Endothelial cell of umbilical vein (primary cell): ENCODE measurements at regions not wholly inside any gene's neighbourhood (a gene's known extent, or its start where the extent isn't known, plus 50 kb on each side); places are given as distances from the start of the nearest gene placed in this dataset.
A peak's percentile ranks its signal among the peaks of the same experiment; 100 is the strongest.

Experiments used
- BruUV-seq: library from RNA; stranded (reverse); fragments of 400-500 nt; replicated peaks from 2 replicates; lab custom pipeline; 2021; lab: Mats Ljungman, UMichigan
- CTCF ChIA-PET: fragments of 300-600, 350-600 bp; sonication (Branson Sonifier 250); formaldehyde crosslinking; loops from one replicate; lab custom pipeline; 2021; ENCODE audit warnings: antibody characterized with exemption, inconsistent platforms; lab: Charles Lee
- POLR2A ChIA-PET: fragments of 300-600, 350-600 bp; sonication (Branson Sonifier 250); formaldehyde crosslinking; loops from one replicate; lab custom pipeline; 2021; ENCODE audit warnings: antibody characterized with exemption, inconsistent platforms; lab: Charles Lee
- DNase-seq: peaks from one replicate; pipeline ENCODE4 v3.0.0-alpha.2; 2011; ENCODE audit warnings: low read depth, low spot score
- FAIRE-seq: peaks from 2 replicates; lab custom pipeline; 2011; peaks lifted over from hg19 to GRCh38; lab: Jason Lieb, UNC
- H2AFZ ChIP-seq: 2 replicates; pipeline ENCODE4 v1.6.0; 2012; ENCODE audit warnings: low read depth, low read length, control low read depth, inconsistent platforms
- H3K27ac ChIP-seq: 2 replicates; pipeline ENCODE4 v1.5.1; 2011; ENCODE audit warnings: low read depth, mild to moderate bottlenecking, control low read depth, low read length, moderate library complexity; ENCODE audit not compliant: insufficient read depth
- H3K27me3 ChIP-seq, 2 experiments: 2 replicates each; pipeline versions ENCODE4 v1.6.0 to v1.6.1; 2011; ENCODE audit warnings: low read length in 2 of 2, mixed read lengths in 1 of 2; ENCODE audit not compliant: control insufficient read depth in 2 of 2, insufficient read depth in 2 of 2
- H3K36me3 ChIP-seq, 2 experiments: 2 replicates in 1 of 2; 3 replicates in 1 of 2; pipeline ENCODE4 v1.5.1; 2011; ENCODE audit warnings: low read length in 2 of 2, mild to moderate bottlenecking in 1 of 2, moderate library complexity in 1 of 2; ENCODE audit not compliant: control insufficient read depth in 2 of 2, insufficient read depth in 2 of 2; ENCODE audit errors: extremely low read depth in 1 of 2
- H3K4me1 ChIP-seq: 3 replicates; pipeline ENCODE4 v1.5.1; 2011; ENCODE audit warnings: mild to moderate bottlenecking, low read length; ENCODE audit not compliant: control insufficient read depth, insufficient read depth; ENCODE audit errors: extremely low read depth
- H3K4me2 ChIP-seq: 2 replicates; pipeline ENCODE4 v1.6.1; 2011; ENCODE audit warnings: low read length, control low read depth, mixed read lengths; ENCODE audit not compliant: insufficient read depth
- H3K4me3 ChIP-seq, 3 experiments: fragments of 200-600 bp in 1 of 3; sonication (generic), shearing (Covaris generic) in 1 of 3; replicated peaks in 1 of 3; 2 replicates each; pipeline ENCODE4 v1.5.1; 2011 to 2016; ENCODE audit warnings: control low read depth in 3 of 3, low read length in 3 of 3, mild to moderate bottlenecking in 2 of 3, inconsistent platforms in 1 of 3, low read depth in 1 of 3, moderate library complexity in 1 of 3; ENCODE audit not compliant: insufficient read depth in 1 of 3
- H3K79me2 ChIP-seq: 2 replicates; pipeline ENCODE4 v1.6.0; 2012; ENCODE audit warnings: low read length, inconsistent platforms; ENCODE audit not compliant: control insufficient read depth, insufficient read depth
- H3K9ac ChIP-seq: replicated peaks from 2 replicates; pipeline ENCODE3; 2011; ENCODE audit warnings: low read length, control low read depth; ENCODE audit not compliant: insufficient read depth; ENCODE audit errors: extremely low read depth
- H3K9me1 ChIP-seq: replicated peaks from 3 replicates; pipeline ENCODE4 v1.6.0; 2011; ENCODE audit warnings: mild to moderate bottlenecking, low read length; ENCODE audit not compliant: control insufficient read depth, insufficient read depth; ENCODE audit errors: extremely low read depth
- H3K9me3 ChIP-seq: replicated peaks from 2 replicates; pipeline ENCODE4 v1.5.1; 2012; ENCODE audit warnings: low read length, inconsistent platforms; ENCODE audit not compliant: control insufficient read depth, insufficient read depth
- H4K20me1 ChIP-seq: replicated peaks from 2 replicates; pipeline ENCODE3; 2011; ENCODE audit warnings: mild to moderate bottlenecking, low read length; ENCODE audit not compliant: control insufficient read depth, insufficient read depth; ENCODE audit errors: extremely low read depth
- CTCF ChIP-seq, 2 donors: IDR thresholded peaks; 1 replicate in 1 of 2; 2 replicates in 1 of 2; pipeline ENCODE4 v1.5.1; 2011; ENCODE audit warnings: low read length in 2 of 2, mild to moderate bottlenecking in 2 of 2, moderate library complexity in 2 of 2, control low read depth in 1 of 2, inconsistent platforms in 1 of 2, low read depth in 1 of 2; ENCODE audit not compliant: insufficient read depth in 1 of 2; ENCODE audit errors: extremely low read depth in 1 of 2
- EZH2 ChIP-seq: IDR thresholded peaks from 2 replicates; pipeline ENCODE4 v1.6.1; 2012; ENCODE audit warnings: borderline replicate concordance, low read depth, mild to moderate bottlenecking, moderate library complexity, low read length, inconsistent platforms; ENCODE audit not compliant: severe bottlenecking
- FOS ChIP-seq: IDR thresholded peaks from 2 replicates; pipeline ENCODE4 v1.6.1; 2011; ENCODE audit warnings: mild to moderate bottlenecking, low read length, moderate library complexity, borderline replicate concordance; ENCODE audit not compliant: insufficient read depth
- GATA2 ChIP-seq: IDR thresholded peaks from 2 replicates; pipeline ENCODE4 v1.7.0; 2011; ENCODE audit warnings: low read depth, mild to moderate bottlenecking, moderate library complexity, mixed read lengths, low read length; ENCODE audit not compliant: insufficient read length, insufficient read depth
- JUN ChIP-seq: IDR thresholded peaks from 2 replicates; pipeline ENCODE4 v1.6.1; 2011; ENCODE audit warnings: borderline replicate concordance, low read depth; ENCODE audit not compliant: insufficient read length, insufficient read depth
- MAX ChIP-seq: IDR thresholded peaks from 2 replicates; pipeline ENCODE4 v1.6.1; 2011; ENCODE audit not compliant: insufficient read depth, insufficient read length
- MYC ChIP-seq: IDR thresholded peaks from one replicate; pipeline ENCODE4 v1.6.1; 2011; ENCODE audit warnings: mild to moderate bottlenecking, low read depth, low read length
- POLR2A ChIP-seq: IDR thresholded peaks from 2 replicates; pipeline ENCODE4 v1.6.1; 2012; ENCODE audit warnings: low read depth, mild to moderate bottlenecking, control low read depth, low read length
- POLR2AphosphoS5 ChIP-seq: IDR thresholded peaks from 2 replicates; pipeline ENCODE4 v1.6.1; 2012; ENCODE audit warnings: low read depth, mild to moderate bottlenecking, control low read depth, low read length, moderate library complexity; ENCODE audit not compliant: insufficient read depth
- dilution Hi-C: fragments of 300-500 bp; cut with MboI; formaldehyde crosslinking; loops from one replicate; pipeline ENCODE4 v1.15.0; 2019; ENCODE audit warnings: low sequenced_read_pairs; ENCODE audit not compliant: extremely low pct_ligation_motif_present
- intact Hi-C: fragments of 100-400 bp; cut with micrococcal nuclease; formaldehyde crosslinking; loops from one replicate; pipeline ENCODE4 v1.10.0; 2022

GRCh38 chr1:58926152-58926551 lies 142.3 kb upstream of the JUN start:
- POLR2A ChIA-PET, result no interaction called here
- CTCF ChIA-PET, result no interaction called here

More at GRCh38 chr1:58926152-58926551, 142.3 kb upstream of the JUN start:
- Histone ChIP-seq H3K36me3 (no peaks in the 10 kb centered on the region), H3K4me3 (no peak overlapping the region), H3K9ac (no peak overlapping the region), H3K4me1 (no peaks in the 10 kb centered on the region), H3K27me3 (no peaks in the 10 kb centered on the region), H3K9me1 (no peaks in the 10 kb centered on the region), H2AFZ (no peak overlapping the region), H3K27ac (no peak overlapping the region), H4K20me1 (no peaks in the 10 kb centered on the region), H3K79me2 (no peaks in the 10 kb centered on the region), H3K4me2 (no peak overlapping the region), H3K9me3 (no peaks in the 10 kb centered on the region)
- TF ChIP-seq GATA2, result no peak
- TF ChIP-seq MYC, result no peak
- no peak for TF ChIP-seq POLR2A
- TF ChIP-seq POLR2AphosphoS5, result no peak
- TF ChIP-seq EZH2, result no peak
- TF ChIP-seq JUN, result no peak
- TF ChIP-seq CTCF (IDR thresholded peaks at IDR 0.05; ENCODE audit: extremely low read depth in 1 of 2, insufficient read depth in 1 of 2, low read depth in 1 of 2, low read length in 2 of 2), result no peak
- no peak for TF ChIP-seq FOS
- no peak for TF ChIP-seq MAX
- intact Hi-C loops (no loop called here), dilution Hi-C loops (no loop called here)
- BruUV-seq, result no TSS peak
- FAIRE-seq, result peak; percentile 35
- no peak for DNase-seq
